KOPT-K1 (cell line): ENCODE measurements at regions not wholly inside any gene's neighbourhood (a gene's known extent, or its start where the extent isn't known, plus 50 kb on each side); places are given as distances from the start of the nearest gene placed in this dataset.

Experiments
- H3K27ac ChIP-seq: fragments of 200-600 bp; sonication (generic); 2 replicates; pipeline ENCODE4 v1.5.1; 2016; ENCODE audit warnings: antibody characterized with exemption, mild to moderate bottlenecking, low read depth, low read length; ENCODE audit not compliant: poor library complexity, severe bottlenecking
- H3K36me3 ChIP-seq: fragments of 200-600 bp; sonication (generic); 2 replicates; pipeline ENCODE4 v1.5.1; 2017; ENCODE audit warnings: antibody characterized with exemption, mild to moderate bottlenecking, low read length, moderate library complexity; ENCODE audit not compliant: insufficient read depth
- H3K9me3 ChIP-seq: fragments of 200-600 bp; sonication (generic); 2 replicates; pipeline ENCODE4 v1.5.1; 2017; ENCODE audit warnings: antibody characterized with exemption, low read length, mild to moderate bottlenecking; ENCODE audit not compliant: insufficient read depth, poor library complexity, severe bottlenecking

- Histone ChIP-seq H3K9me3 (no peaks in the 10 kb centered on the region), H3K27ac (no peak overlapping the region), H3K36me3 (no peaks in the 10 kb centered on the region)
Observed at GRCh38 chr1:222049176-222049575, 307.3 kb upstream of the DUSP10 start.

GRCh38 chr1:222048094-222048595 is 306.3 kb upstream of the DUSP10 start:
- Histone ChIP-seq H3K27ac (peak overlapping the region; percentile 18), H3K36me3 (no peaks in the 10 kb centered on the region), H3K9me3 (no peaks in the 10 kb centered on the region)

- no peaks in the 10 kb centered on the region for H3K9me3 ChIP-seq
- no peaks in the 10 kb centered on the region for H3K36me3 ChIP-seq
- H3K27ac ChIP-seq, result no peak overlapping the region
Observed at GRCh38 chr1:222047366-222047765, 305.5 kb upstream of the DUSP10 start.

GRCh38 chr1:222046684-222047263 is 304.9 kb upstream of the DUSP10 start:
- Histone ChIP-seq H3K9me3 (no peaks in the 10 kb centered on the region), H3K27ac (no peak overlapping the region), H3K36me3 (no peaks in the 10 kb centered on the region)

GRCh38 chr1:222045786-222046185 is 303.9 kb upstream of the DUSP10 start:
- no peaks in the 10 kb centered on the region for H3K9me3 ChIP-seq
- H3K36me3 ChIP-seq, result no peaks in the 10 kb centered on the region
- H3K27ac ChIP-seq, result no peak overlapping the region

GRCh38 chr1:222045236-222045635 is 303.3 kb upstream of the DUSP10 start:
- H3K9me3 ChIP-seq, result no peaks in the 10 kb centered on the region
- no peaks in the 10 kb centered on the region for H3K36me3 ChIP-seq
- no peak overlapping the region for H3K27ac ChIP-seq

GRCh38 chr1:222043444-222044292 is 301.8 kb upstream of the DUSP10 start:
- no peaks in the 10 kb centered on the region for H3K9me3 ChIP-seq
- H3K36me3 ChIP-seq, result no peaks in the 10 kb centered on the region
- no peak overlapping the region for H3K27ac ChIP-seq

- no peaks in the 10 kb centered on the region for H3K9me3 ChIP-seq
- no peak overlapping the region for H3K27ac ChIP-seq
- H3K36me3 ChIP-seq, result no peaks in the 10 kb centered on the region
Observed at GRCh38 chr1:222042120-222042519, 300.2 kb upstream of the DUSP10 start.

- H3K27ac ChIP-seq, result no peak overlapping the region
- no peaks in the 10 kb centered on the region for H3K9me3 ChIP-seq
- no peaks in the 10 kb centered on the region for H3K36me3 ChIP-seq
Observed at GRCh38 chr1:222040955-222041354, 299.1 kb upstream of the DUSP10 start.

GRCh38 chr1:222040121-222040805 is 298.4 kb upstream of the DUSP10 start:
- Histone ChIP-seq H3K9me3 (no peaks in the 10 kb centered on the region), H3K27ac (no peak overlapping the region), H3K36me3 (no peaks in the 10 kb centered on the region)

GRCh38 chr1:222038971-222039370 is 297.1 kb upstream of the DUSP10 start:
- Histone ChIP-seq H3K9me3 (no peaks in the 10 kb centered on the region), H3K36me3 (no peaks in the 10 kb centered on the region), H3K27ac (no peak overlapping the region)

GRCh38 chr1:222037720-222038119 is 295.8 kb upstream of the DUSP10 start:
- no peak overlapping the region for H3K27ac ChIP-seq
- H3K36me3 ChIP-seq, result no peaks in the 10 kb centered on the region
- no peaks in the 10 kb centered on the region for H3K9me3 ChIP-seq

GRCh38 chr1:222034790-222035189 is 292.9 kb upstream of the DUSP10 start:
- Histone ChIP-seq H3K36me3 (no peaks in the 10 kb centered on the region), H3K9me3 (no peaks in the 10 kb centered on the region), H3K27ac (no peak overlapping the region)

- no peaks in the 10 kb centered on the region for H3K9me3 ChIP-seq
- H3K36me3 ChIP-seq, result no peaks in the 10 kb centered on the region
- H3K27ac ChIP-seq, result no peak overlapping the region
Observed at GRCh38 chr1:222033450-222033849, 291.6 kb upstream of the DUSP10 start.

- no peak overlapping the region for H3K27ac ChIP-seq
- no peaks in the 10 kb centered on the region for H3K36me3 ChIP-seq
- H3K9me3 ChIP-seq, result no peaks in the 10 kb centered on the region
Observed at GRCh38 chr1:222031318-222031717, 289.4 kb upstream of the DUSP10 start.
